GM10266 (cell line): ENCODE measurements at regions not wholly inside any gene's neighbourhood (a gene's known extent, or its start where the extent isn't known, plus 50 kb on each side); places are given as distances from the start of the nearest gene placed in this dataset.
"Not testable (repeated sequence)": the region's sequence is repeated elsewhere in the genome, so short reads cannot be mapped to it uniquely, and the experiment has no call there.

Experiments used
- DNase-seq: peaks from one replicate; pipeline ENCODE4 v3.0.0; 2012; ENCODE audit errors: extremely low spot score
- TF ChIP-seq, protein P1 (sequence below): IDR thresholded peaks from 2 replicates; pipeline ENCODE4 v1.5.1; 2012; ENCODE audit warnings: mild to moderate bottlenecking, low read depth; ENCODE audit not compliant: control insufficient read depth, insufficient read depth; ENCODE audit errors: missing control alignments

- DNase-seq, result no peak
- TF ChIP-seq, protein P1, sequence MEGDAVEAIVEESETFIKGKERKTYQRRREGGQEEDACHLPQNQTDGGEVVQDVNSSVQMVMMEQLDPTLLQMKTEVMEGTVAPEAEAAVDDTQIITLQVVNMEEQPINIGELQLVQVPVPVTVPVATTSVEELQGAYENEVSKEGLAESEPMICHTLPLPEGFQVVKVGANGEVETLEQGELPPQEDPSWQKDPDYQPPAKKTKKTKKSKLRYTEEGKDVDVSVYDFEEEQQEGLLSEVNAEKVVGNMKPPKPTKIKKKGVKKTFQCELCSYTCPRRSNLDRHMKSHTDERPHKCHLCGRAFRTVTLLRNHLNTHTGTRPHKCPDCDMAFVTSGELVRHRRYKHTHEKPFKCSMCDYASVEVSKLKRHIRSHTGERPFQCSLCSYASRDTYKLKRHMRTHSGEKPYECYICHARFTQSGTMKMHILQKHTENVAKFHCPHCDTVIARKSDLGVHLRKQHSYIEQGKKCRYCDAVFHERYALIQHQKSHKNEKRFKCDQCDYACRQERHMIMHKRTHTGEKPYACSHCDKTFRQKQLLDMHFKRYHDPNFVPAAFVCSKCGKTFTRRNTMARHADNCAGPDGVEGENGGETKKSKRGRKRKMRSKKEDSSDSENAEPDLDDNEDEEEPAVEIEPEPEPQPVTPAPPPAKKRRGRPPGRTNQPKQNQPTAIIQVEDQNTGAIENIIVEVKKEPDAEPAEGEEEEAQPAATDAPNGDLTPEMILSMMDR, result no peak
Observed at GRCh38 chr2:83253848-83254247, 1205.2 kb downstream of the SUCLG1 start.

- TF ChIP-seq, protein P1, result no peak
- no peak for DNase-seq
Observed at GRCh38 chr2:83251321-83251872, 1207.7 kb downstream of the SUCLG1 start.

DNA sequence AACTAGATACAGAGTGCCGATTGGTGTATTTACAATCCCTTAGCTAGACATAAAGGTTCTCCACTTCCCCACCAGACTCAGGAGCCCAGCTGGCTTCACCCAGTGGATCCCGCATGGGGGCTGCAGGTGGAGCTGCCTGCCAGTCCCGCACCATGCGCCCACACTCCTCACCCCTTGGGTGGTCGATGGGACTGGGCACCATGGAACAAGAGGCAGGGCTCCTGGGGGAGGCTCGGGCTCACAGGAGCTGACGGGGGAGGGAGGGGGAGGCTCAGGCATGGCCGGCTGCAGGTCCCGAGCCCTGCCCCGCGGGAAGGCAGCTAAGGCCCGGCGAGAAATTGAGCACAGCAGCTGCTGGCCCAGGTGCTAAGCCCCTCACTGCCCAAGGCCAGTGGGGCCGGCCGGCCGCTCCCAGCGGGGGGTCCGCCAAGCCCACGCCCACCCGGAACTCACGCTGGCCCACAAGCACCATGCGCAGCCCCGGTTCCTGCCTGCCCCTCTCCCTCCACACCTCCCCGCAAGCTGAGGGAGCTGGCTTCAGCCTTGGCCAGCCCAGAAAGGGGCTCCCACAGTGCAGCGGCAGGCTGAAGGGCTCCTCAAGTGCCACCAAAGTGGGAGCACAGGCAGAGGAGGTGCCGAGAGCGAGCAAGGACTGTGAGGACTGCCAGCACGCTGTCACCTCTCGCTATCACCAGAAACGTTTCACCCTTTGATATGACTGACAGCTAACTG, 1213.1 kb downstream of the SUCLG1 start:
- DNase-seq, result not testable (repeated sequence)

DNA sequence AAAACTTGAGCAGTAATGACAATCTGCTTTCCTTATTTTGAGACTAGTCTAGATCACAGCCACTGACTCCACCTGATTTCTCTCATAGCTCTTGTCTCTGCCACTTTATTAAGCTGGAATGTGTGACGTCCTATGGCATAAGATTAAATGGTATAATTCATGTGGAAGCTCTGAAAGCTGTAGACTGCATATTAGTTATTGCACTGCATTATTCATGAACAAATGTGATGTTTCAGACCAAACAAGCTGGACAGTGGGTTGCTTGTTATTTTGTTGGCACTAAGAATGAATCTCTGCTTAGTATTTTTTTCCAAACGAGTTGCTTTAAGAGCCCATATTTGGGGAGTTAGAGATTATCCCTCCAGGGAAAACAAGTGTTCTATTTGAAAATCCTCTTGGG, 1218.5 kb downstream of the SUCLG1 start:
- TF ChIP-seq, protein P1, result no peak
- DNase-seq, result no peak

DNA sequence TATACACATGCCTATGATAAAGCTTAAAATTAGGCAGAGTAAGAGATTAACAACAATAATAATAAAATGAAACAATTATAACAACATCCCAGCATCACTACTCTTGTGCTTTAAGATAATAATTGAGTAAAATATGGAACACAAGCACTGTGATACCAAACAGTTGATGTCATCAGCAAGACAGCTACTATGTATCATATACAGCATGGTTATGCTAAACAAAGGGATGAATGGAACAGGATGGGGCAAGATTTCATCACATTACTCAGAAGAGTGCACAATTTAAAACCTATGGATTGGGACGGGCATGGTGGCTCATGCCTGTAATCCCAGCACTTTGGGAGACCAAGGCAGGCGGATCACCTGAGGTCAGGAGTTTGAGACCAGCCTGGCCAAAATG, 1221.0 kb downstream of the SUCLG1 start:
- TF ChIP-seq, protein P1, result no peak
- DNase-seq, result no peak

GRCh38 chr2:83234246-83234645, 1224.8 kb downstream of the SUCLG1 start:
- TF ChIP-seq, protein P1, result no peak
- DNase-seq, result no peak

- no peak for DNase-seq
- TF ChIP-seq, protein P1, result no peak
Observed at GRCh38 chr2:83233781-83234180, 1225.3 kb downstream of the SUCLG1 start.

DNA sequence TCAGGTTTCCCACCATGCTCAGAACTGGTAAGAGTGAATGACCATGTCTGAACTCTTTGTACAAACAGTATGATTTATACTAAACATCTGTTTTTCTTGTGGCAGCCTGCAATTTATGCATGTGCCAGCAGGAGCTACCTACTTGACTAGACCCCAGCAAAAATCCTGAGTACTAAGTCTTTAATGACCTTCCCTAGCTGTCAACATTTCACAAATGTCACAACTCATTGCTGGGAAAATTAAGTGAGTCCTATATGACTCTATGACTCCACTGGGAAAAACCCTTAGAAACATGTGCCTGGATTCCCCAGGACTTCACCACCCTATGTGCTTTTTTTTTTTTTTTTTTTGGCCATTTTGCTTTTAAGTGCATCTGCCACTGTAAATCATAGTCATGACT, 1225.8 kb downstream of the SUCLG1 start:
- DNase-seq, result no peak
- TF ChIP-seq, protein P1, result no peak
